HG02610 (cell line): ENCODE measurements at regions not wholly inside any gene's neighbourhood (a gene's known extent, or its start where the extent isn't known, plus 50 kb on each side); places are given as distances from the start of the nearest gene placed in this dataset.

Experiments
- ATAC-seq: cut with Tn5 transposase; IDR thresholded peaks from one replicate; pipeline ENCODE4 v1.9.1; 2021; ENCODE audit warnings: mild to moderate bottlenecking, moderate library complexity; ENCODE audit not compliant: unreplicated experiment

- ATAC-seq, result no peak
Observed at GRCh38 chr1:70916034-70916427, 131.6 kb downstream of the PTGER3 start.

DNA sequence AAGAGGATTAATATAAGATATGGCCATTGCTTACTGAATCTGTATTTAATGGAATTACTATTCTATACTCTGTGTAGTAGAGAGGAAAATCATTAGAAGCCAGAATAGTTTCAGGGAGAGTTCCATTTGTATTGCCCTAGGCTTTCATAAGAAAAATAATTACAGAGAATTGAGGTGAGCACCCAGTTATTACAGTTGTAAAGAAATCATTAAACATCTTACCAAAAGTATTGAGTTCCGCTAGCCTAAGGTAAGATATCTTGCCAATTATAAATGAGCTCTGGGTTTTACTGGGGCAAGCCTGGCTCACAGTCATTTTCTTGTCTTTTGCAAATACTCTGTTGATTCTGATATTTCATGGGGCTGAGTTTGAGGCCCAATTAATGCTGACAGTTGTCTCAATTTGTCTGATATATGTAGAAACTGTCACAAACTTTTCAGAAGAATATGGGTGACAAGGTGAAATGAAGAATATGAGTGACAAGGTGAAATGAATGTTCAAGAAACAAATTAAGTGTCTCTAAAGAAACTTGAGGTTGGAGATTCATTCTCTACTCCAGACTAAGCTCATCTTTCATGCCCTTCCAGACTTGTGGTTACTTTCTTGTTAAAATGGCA is 127.8 kb downstream of the PTGER3 start:
- ATAC-seq, result no peak
